ENCODE measurements at regions not wholly inside any gene's neighbourhood (a gene's known extent, or its start where the extent isn't known, plus 50 kb on each side); places are given as distances from the start of the nearest gene placed in this dataset.

DNA sequence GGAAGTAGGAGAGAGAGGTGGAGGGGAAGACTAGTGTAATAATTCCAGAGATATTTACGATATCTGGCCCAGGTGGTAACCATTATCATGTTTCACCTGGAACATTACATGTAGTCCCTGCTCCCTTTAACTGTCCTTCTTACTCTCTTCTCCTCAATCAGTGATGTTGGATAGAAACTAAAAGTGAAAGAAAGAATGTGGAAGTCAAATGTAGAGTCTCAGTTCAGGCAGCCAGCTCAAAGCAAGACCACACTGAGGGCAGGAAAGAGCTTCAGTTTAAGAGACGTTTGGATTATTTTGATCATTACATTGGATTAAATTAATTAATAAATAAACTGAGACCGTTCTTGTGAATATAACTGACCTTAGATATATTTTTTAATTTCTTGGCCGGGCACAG lies 594.4 kb downstream of the FLRT2 start:
- TF ChIP-seq, protein P1, sequence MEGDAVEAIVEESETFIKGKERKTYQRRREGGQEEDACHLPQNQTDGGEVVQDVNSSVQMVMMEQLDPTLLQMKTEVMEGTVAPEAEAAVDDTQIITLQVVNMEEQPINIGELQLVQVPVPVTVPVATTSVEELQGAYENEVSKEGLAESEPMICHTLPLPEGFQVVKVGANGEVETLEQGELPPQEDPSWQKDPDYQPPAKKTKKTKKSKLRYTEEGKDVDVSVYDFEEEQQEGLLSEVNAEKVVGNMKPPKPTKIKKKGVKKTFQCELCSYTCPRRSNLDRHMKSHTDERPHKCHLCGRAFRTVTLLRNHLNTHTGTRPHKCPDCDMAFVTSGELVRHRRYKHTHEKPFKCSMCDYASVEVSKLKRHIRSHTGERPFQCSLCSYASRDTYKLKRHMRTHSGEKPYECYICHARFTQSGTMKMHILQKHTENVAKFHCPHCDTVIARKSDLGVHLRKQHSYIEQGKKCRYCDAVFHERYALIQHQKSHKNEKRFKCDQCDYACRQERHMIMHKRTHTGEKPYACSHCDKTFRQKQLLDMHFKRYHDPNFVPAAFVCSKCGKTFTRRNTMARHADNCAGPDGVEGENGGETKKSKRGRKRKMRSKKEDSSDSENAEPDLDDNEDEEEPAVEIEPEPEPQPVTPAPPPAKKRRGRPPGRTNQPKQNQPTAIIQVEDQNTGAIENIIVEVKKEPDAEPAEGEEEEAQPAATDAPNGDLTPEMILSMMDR (IDR thresholded peaks at IDR 0.05 in 2 of 3, conservative IDR thresholded peaks at IDR 0.05 in 1 of 3; ENCODE audit: control insufficient read depth in 2 of 3, extremely low read depth in 1 of 3, insufficient read depth in 1 of 3, low read depth in 3 of 3, low read length in 3 of 3), result no peak
- TF ChIP-seq, protein P2, sequence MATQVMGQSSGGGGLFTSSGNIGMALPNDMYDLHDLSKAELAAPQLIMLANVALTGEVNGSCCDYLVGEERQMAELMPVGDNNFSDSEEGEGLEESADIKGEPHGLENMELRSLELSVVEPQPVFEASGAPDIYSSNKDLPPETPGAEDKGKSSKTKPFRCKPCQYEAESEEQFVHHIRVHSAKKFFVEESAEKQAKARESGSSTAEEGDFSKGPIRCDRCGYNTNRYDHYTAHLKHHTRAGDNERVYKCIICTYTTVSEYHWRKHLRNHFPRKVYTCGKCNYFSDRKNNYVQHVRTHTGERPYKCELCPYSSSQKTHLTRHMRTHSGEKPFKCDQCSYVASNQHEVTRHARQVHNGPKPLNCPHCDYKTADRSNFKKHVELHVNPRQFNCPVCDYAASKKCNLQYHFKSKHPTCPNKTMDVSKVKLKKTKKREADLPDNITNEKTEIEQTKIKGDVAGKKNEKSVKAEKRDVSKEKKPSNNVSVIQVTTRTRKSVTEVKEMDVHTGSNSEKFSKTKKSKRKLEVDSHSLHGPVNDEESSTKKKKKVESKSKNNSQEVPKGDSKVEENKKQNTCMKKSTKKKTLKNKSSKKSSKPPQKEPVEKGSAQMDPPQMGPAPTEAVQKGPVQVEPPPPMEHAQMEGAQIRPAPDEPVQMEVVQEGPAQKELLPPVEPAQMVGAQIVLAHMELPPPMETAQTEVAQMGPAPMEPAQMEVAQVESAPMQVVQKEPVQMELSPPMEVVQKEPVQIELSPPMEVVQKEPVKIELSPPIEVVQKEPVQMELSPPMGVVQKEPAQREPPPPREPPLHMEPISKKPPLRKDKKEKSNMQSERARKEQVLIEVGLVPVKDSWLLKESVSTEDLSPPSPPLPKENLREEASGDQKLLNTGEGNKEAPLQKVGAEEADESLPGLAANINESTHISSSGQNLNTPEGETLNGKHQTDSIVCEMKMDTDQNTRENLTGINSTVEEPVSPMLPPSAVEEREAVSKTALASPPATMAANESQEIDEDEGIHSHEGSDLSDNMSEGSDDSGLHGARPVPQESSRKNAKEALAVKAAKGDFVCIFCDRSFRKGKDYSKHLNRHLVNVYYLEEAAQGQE (IDR thresholded peaks at IDR 0.05; ENCODE audit: low read depth, low read length), result no peak
- TF ChIP-seq POLR2AphosphoS5 (IDR thresholded peaks at IDR 0.05; ENCODE audit: low read length) (no peak), EZH2 (IDR thresholded peaks at IDR 0.05; ENCODE audit: borderline replicate concordance, control insufficient read depth, low read depth, low read length) (no peak), EP300 (IDR thresholded peaks at IDR 0.05; ENCODE audit: borderline replicate concordance in 1 of 2, control insufficient read depth in 1 of 2, low read depth in 2 of 2, low read length in 2 of 2) (no peak)
